H1 (cell line): ENCODE measurements at regions not wholly inside any gene's neighbourhood (a gene's known extent, or its start where the extent isn't known, plus 50 kb on each side); places are given as distances from the start of the nearest gene placed in this dataset.

ENCODE experiments used
- GTF2F1 ChIP-seq: IDR thresholded peaks from 2 replicates; pipeline ENCODE4 v1.6.1; 2012; ENCODE audit warnings: low read depth, low read length, improper control_type of control experiment, borderline replicate concordance
- JUND ChIP-seq: IDR thresholded peaks from 2 replicates; pipeline ENCODE4 v1.6.1; 2011; ENCODE audit warnings: mild to moderate bottlenecking, improper control_type of control experiment, low read length
- TEAD4 ChIP-seq: IDR thresholded peaks from 2 replicates; pipeline ENCODE4 v1.6.1; 2012; ENCODE audit warnings: low read depth, low read length, inconsistent platforms, mixed read lengths

DNA sequence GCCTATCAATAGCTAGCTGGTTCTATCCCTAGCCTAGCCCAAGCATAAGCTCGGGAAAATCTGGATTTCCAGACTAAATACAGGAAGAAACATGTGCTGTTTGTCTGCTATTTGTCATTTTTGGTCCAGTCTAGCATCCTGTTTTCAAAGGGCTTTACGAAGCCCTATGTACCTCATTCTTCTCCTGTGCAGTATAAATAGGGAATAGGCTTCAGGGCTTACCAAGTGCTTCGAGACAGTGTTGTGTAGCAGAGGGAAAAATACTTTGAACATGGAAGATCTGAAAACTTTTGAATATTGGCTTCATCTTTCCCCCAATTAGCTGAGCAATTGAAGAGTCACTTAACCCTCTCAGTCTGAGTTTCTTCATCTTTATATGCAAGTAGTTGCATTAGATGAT lies 679.8 kb downstream of the TDRD15 start (continued):
- TF ChIP-seq GTF2F1: no peak
- no peak for TF ChIP-seq JUND
- no peak for TF ChIP-seq TEAD4
